HEK293T (cell line): ENCODE measurements at regions not wholly inside any gene's neighbourhood (a gene's known extent, or its start where the extent isn't known, plus 50 kb on each side); places are given as distances from the start of the nearest gene placed in this dataset.

Experiments used
- FOXM1 ChIP-seq: fragments of 450-650 bp; IDR thresholded peaks from 2 replicates; pipeline ENCODE4 v1.6.1; 2017; ENCODE audit warnings: mild to moderate bottlenecking, borderline replicate concordance
- HDGF ChIP-seq: fragments of 450-650 bp; IDR thresholded peaks from 2 replicates; pipeline ENCODE4 v1.6.1; 2017; ENCODE audit warnings: antibody characterized with exemption, borderline replicate concordance
- LEF1 ChIP-seq: fragments of 450-650 bp; IDR thresholded peaks from 2 replicates; pipeline ENCODE4 v1.6.1; 2017; ENCODE audit warnings: mild to moderate bottlenecking, borderline replicate concordance

GRCh38 chr2:116304328-116304727, 1510.2 kb upstream of the DDX18 start:
- TF ChIP-seq FOXM1 (no peak), HDGF (no peak), LEF1 (no peak)
